NT2/D1 (cell line): ENCODE measurements at regions not wholly inside any gene's neighbourhood (a gene's known extent, or its start where the extent isn't known, plus 50 kb on each side); places are given as distances from the start of the nearest gene placed in this dataset.
"Not testable (repeated sequence)": the region's sequence is repeated elsewhere in the genome, so short reads cannot be mapped to it uniquely, and the experiment has no call there.

Experiments used
- DNase-seq: peaks from one replicate; pipeline ENCODE4 v3.0.0-alpha.2; 2011; ENCODE audit warnings: low read depth, low spot score
- H3K27me3 ChIP-seq: 2 replicates; pipeline ENCODE4 v1.6.0; 2011; ENCODE audit warnings: mild to moderate bottlenecking; ENCODE audit not compliant: insufficient read length, insufficient read depth
- H3K36me3 ChIP-seq: 2 replicates; pipeline ENCODE4 v1.6.1; 2011; ENCODE audit warnings: mild to moderate bottlenecking, low read length, mixed read lengths; ENCODE audit not compliant: insufficient read depth, insufficient read length
- H3K4me1 ChIP-seq: 2 replicates; pipeline ENCODE4 v1.5.1; 2011; ENCODE audit not compliant: insufficient read depth, insufficient read length
- H3K4me3 ChIP-seq: 2 replicates; pipeline ENCODE4 v1.5.1; 2011; ENCODE audit warnings: low read depth; ENCODE audit not compliant: insufficient read length
- H3K9ac ChIP-seq: 2 replicates; pipeline ENCODE4 v1.6.0; 2011; ENCODE audit warnings: low read depth; ENCODE audit not compliant: insufficient read length
- H3K9me3 ChIP-seq: 2 replicates; pipeline ENCODE4 v1.5.1; 2011; ENCODE audit warnings: mild to moderate bottlenecking, low read length; ENCODE audit not compliant: insufficient read depth
- SUZ12 ChIP-seq: IDR thresholded peaks from 2 replicates; pipeline ENCODE4 v1.6.1; 2011; ENCODE audit not compliant: insufficient read length, insufficient read depth; ENCODE audit errors: extremely low read depth
- YY1 ChIP-seq: IDR thresholded peaks from 2 replicates; pipeline ENCODE4 v1.6.1; 2011; ENCODE audit not compliant: insufficient read length, insufficient read depth
- ZNF274 ChIP-seq: IDR thresholded peaks from 2 replicates; pipeline ENCODE4 v1.6.1; 2011; ENCODE audit warnings: mild to moderate bottlenecking, low read depth, low read length

- no peaks in the 10 kb centered on the region for H3K4me1 ChIP-seq
- H3K9ac ChIP-seq = no peak overlapping the region
- TF ChIP-seq SUZ12 (no peak), YY1 (no peak), ZNF274 (no peak)
- no peak overlapping the region for H3K4me3 ChIP-seq
- no peak for DNase-seq
- no peaks in the 10 kb centered on the region for H3K27me3 ChIP-seq
- H3K9me3 ChIP-seq = no peaks in the 10 kb centered on the region
- H3K36me3 ChIP-seq = no peaks in the 10 kb centered on the region
These were observed 342.1 kb upstream of the NRSN1 start for GRCh38 chr6:23783901-23784300.

DNA sequence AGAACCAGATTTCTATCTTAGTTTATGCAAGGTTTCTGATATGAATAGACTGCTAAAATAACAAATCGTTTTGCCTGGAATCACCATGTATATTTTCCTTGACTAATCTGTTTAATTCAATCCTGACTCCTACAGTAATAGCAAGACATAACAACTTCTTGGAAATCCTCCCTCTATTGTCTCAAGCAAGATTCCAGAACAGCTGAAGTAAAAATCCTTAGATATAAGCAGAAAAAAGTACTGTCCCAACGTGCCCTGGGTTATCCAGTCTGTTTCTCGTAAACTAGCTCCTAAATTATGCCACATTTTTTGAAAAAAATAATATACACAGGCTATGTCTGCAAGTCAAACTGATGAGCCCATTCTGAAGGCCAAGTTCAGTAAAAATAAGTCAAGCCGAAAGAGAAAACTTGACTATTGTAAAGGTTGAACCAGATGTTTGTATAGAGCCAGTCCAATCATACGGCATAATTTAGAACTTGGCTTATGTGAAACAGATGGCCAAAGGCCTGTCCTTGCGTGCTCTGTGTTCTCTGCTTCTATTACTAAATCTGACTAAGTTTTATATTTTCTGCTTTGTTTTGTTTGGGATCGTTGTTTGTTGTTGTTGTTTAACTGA, 341.6 kb upstream of the NRSN1 start:
- Histone ChIP-seq H3K9ac (no peak overlapping the region), H3K27me3 (no peaks in the 10 kb centered on the region), H3K4me1 (no peaks in the 10 kb centered on the region), H3K9me3 (no peaks in the 10 kb centered on the region), H3K4me3 (no peak overlapping the region), H3K36me3 (no peaks in the 10 kb centered on the region)
- DNase-seq = no peak
- no peak for TF ChIP-seq YY1
- no peak for TF ChIP-seq SUZ12
- TF ChIP-seq ZNF274 = no peak

- H3K9ac ChIP-seq = no peak overlapping the region
- H3K4me1 ChIP-seq = no peaks in the 10 kb centered on the region
- no peak overlapping the region for H3K4me3 ChIP-seq
- H3K9me3 ChIP-seq = no peaks in the 10 kb centered on the region
- no peak for TF ChIP-seq YY1
- TF ChIP-seq SUZ12 = no peak
- TF ChIP-seq ZNF274 = no peak
- no peaks in the 10 kb centered on the region for H3K36me3 ChIP-seq
- no peak for DNase-seq
- no peaks in the 10 kb centered on the region for H3K27me3 ChIP-seq
These were observed 335.3 kb upstream of the NRSN1 start for GRCh38 chr6:23790756-23791155.

- no peak overlapping the region for H3K9ac ChIP-seq
- no peak overlapping the region for H3K4me3 ChIP-seq
- no peak for TF ChIP-seq SUZ12
- TF ChIP-seq ZNF274 = no peak
- TF ChIP-seq YY1 = no peak
- no peaks in the 10 kb centered on the region for H3K4me1 ChIP-seq
- no peaks in the 10 kb centered on the region for H3K27me3 ChIP-seq
- H3K36me3 ChIP-seq = no peaks in the 10 kb centered on the region
- no peak for DNase-seq
- H3K9me3 ChIP-seq = no peaks in the 10 kb centered on the region
These were observed 329.0 kb upstream of the NRSN1 start for GRCh38 chr6:23797041-23797440.

DNA sequence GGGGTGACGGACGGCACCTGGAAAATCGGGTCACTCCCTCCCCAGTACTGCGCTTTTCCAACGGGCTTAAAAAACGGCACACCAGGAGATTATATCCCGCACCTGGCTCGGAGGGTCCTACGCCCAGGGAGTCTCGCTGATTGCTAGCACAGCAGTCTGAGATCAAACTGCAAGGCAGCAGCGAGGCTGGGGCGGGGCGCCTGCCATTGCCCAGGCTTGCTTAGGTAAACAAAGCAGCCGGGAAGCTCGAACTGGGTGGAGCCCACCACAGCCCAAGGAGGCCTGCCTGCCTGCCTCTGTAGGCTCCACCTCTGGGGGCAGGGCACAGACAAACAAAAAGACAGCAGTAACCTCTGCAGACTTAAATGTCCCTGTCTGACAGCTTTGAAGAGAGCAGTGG, 321.7 kb upstream of the NRSN1 start:
- H3K9ac ChIP-seq, DNase-seq: not testable (repeated sequence)

DNA sequence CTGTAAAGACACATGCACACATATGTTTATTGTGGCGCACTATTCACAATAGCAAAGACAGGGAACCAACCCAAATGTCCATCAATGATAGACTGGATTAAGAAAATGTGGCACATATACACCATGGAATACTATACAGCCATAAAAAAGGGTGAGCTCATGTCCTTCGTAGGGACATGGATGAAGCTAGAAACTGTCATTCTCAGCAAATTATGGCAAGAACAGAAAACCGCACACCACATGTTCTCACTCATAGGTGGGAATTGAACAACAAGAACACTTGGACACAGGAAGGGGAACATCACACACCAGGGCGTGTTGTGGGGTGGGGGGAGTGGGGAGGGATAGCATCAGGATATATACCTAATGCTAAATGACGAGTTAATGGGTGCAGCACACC, 304.9 kb upstream of the NRSN1 start:
- H3K27me3 ChIP-seq, H3K9me3 ChIP-seq, H3K4me3 ChIP-seq: not testable (repeated sequence)

More for the DNA sequence above, 321.7 kb upstream of the NRSN1 start:
- not testable (repeated sequence) for H3K4me3 ChIP-seq, H3K36me3 ChIP-seq, H3K4me1 ChIP-seq, H3K9me3 ChIP-seq, H3K27me3 ChIP-seq

GRCh38 chr6:23823421-23823820, 302.6 kb upstream of the NRSN1 start:
- no peaks in the 10 kb centered on the region for H3K4me1 ChIP-seq
- TF ChIP-seq YY1 (no peak), SUZ12 (no peak), ZNF274 (no peak)
- no peak overlapping the region for H3K4me3 ChIP-seq
- no peak for DNase-seq
- H3K36me3 ChIP-seq = no peaks in the 10 kb centered on the region
- no peaks in the 10 kb centered on the region for H3K9me3 ChIP-seq
- H3K27me3 ChIP-seq = no peaks in the 10 kb centered on the region
- no peak overlapping the region for H3K9ac ChIP-seq

More for the DNA sequence above, 304.9 kb upstream of the NRSN1 start:
- DNase-seq, H3K4me1 ChIP-seq, H3K36me3 ChIP-seq, H3K9ac ChIP-seq: not testable (repeated sequence)

DNA sequence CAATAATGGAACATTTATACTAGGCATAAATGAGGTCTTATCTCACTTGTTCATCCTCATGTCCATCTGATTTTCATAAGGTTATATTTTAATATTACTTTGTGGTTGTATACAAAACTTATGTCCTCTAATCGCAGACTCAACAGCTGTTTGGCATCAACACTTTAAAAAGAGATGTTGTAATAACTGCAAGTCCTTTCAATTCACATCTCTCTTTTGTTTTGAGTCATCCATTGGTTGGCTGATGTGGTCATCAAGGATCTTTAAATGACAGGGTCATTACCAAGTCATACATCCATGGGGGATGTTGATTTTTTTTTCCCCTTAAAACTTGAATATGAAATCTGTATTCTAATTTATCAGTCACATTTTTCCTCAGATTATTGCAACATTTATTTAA, 299.4 kb upstream of the NRSN1 start:
- Histone ChIP-seq H3K9ac (no peak overlapping the region), H3K4me1 (no peaks in the 10 kb centered on the region), H3K27me3 (no peaks in the 10 kb centered on the region), H3K9me3 (no peaks in the 10 kb centered on the region), H3K36me3 (no peaks in the 10 kb centered on the region), H3K4me3 (no peak overlapping the region)
- TF ChIP-seq SUZ12 = no peak
- no peak for TF ChIP-seq ZNF274
- no peak for TF ChIP-seq YY1
- DNase-seq = no peak
